Nephron (organoid): ENCODE measurements at regions not wholly inside any gene's neighbourhood (a gene's known extent, or its start where the extent isn't known, plus 50 kb on each side); places are given as distances from the start of the nearest gene placed in this dataset.

Experiments
- H3K27ac Mint-ChIP-seq, 3 experiments: 2 replicates each; pipeline ENCODE4 v1.8.0; 2020; ENCODE audit warnings: mixed read lengths in 3 of 3, mild to moderate bottlenecking in 2 of 3, moderate library complexity in 1 of 3
- H3K27me3 Mint-ChIP-seq: 2 replicates; pipeline ENCODE4 v1.8.0; 2021; ENCODE audit warnings: low read depth, mild to moderate bottlenecking, moderate library complexity, mixed read lengths
- H3K36me3 Mint-ChIP-seq: 2 replicates; pipeline ENCODE4 v1.8.0; 2020; ENCODE audit warnings: low read depth, mixed read lengths
- H3K4me1 Mint-ChIP-seq: 2 replicates; pipeline ENCODE4 v1.8.0; 2020; ENCODE audit warnings: mixed read lengths
- H3K4me3 Mint-ChIP-seq, 3 experiments: 2 replicates each; pipeline ENCODE4 v1.8.0; 2020; ENCODE audit warnings: mild to moderate bottlenecking in 3 of 3, mixed read lengths in 3 of 3, moderate library complexity in 2 of 3
- H3K9me3 Mint-ChIP-seq: 2 replicates; pipeline ENCODE4 v1.8.0; 2020; ENCODE audit warnings: mixed read lengths
- CTCF ChIP-seq, 3 experiments: fragments of 200-600 bp; sonication (generic); IDR thresholded peaks; one replicate each; pipeline ENCODE4 v1.5.0; 2021; ENCODE audit warnings: antibody characterized with exemption in 3 of 3; ENCODE audit not compliant: unreplicated experiment in 3 of 3

- Mint-ChIP-seq H3K27me3 (peaks cover 20% of the 10 kb centered on the region), H3K4me1 (no peaks in the 10 kb centered on the region), H3K36me3 (no peaks in the 10 kb centered on the region), H3K4me3 (no peak overlapping the region), H3K9me3 (no peaks in the 10 kb centered on the region), H3K27ac (no peak overlapping the region)
- no peak for TF ChIP-seq CTCF (IDR thresholded peaks at IDR 0.05; ENCODE audit: unreplicated experiment in 3 of 3)
Measured at GRCh38 chr20:60502881-60503280, 544.7 kb downstream of the CDH26 start.

- no peak for TF ChIP-seq CTCF (IDR thresholded peaks at IDR 0.05; ENCODE audit: unreplicated experiment in 3 of 3)
- no peak overlapping the region for H3K4me3 Mint-ChIP-seq
- H3K27ac Mint-ChIP-seq: no peak overlapping the region
- no peaks in the 10 kb centered on the region for H3K36me3 Mint-ChIP-seq
- H3K9me3 Mint-ChIP-seq: no peaks in the 10 kb centered on the region
- peaks cover 2% of the 10 kb centered on the region for H3K4me1 Mint-ChIP-seq
- H3K27me3 Mint-ChIP-seq: peaks cover 27% of the 10 kb centered on the region
Measured at GRCh38 chr20:60505423-60505822, 547.2 kb downstream of the CDH26 start.

GRCh38 chr20:60506061-60506460 lies 547.8 kb downstream of the CDH26 start:
- TF ChIP-seq CTCF (IDR thresholded peaks at IDR 0.05; ENCODE audit: unreplicated experiment in 3 of 3): no peak
- H3K4me3 Mint-ChIP-seq: no peak overlapping the region
- H3K27me3 Mint-ChIP-seq: peaks cover 20% of the 10 kb centered on the region
- no peaks in the 10 kb centered on the region for H3K9me3 Mint-ChIP-seq
- no peak overlapping the region for H3K27ac Mint-ChIP-seq
- H3K36me3 Mint-ChIP-seq: no peaks in the 10 kb centered on the region
- peaks cover 6% of the 10 kb centered on the region for H3K4me1 Mint-ChIP-seq

- Mint-ChIP-seq H3K9me3 (no peaks in the 10 kb centered on the region), H3K4me3 (no peak overlapping the region), H3K36me3 (no peaks in the 10 kb centered on the region), H3K27me3 (peaks cover 23% of the 10 kb centered on the region), H3K27ac (no peak overlapping the region), H3K4me1 (peaks cover 6% of the 10 kb centered on the region)
- no peak for TF ChIP-seq CTCF (IDR thresholded peaks at IDR 0.05; ENCODE audit: unreplicated experiment in 3 of 3)
Measured at GRCh38 chr20:60507087-60507694, 549.0 kb downstream of the CDH26 start.

- Mint-ChIP-seq H3K4me1 (peaks cover 6% of the 10 kb centered on the region), H3K9me3 (peaks cover 5% of the 10 kb centered on the region), H3K27ac (no peak overlapping the region), H3K27me3 (peaks cover 18% of the 10 kb centered on the region), H3K36me3 (no peaks in the 10 kb centered on the region), H3K4me3 (no peak overlapping the region)
- no peak for TF ChIP-seq CTCF (IDR thresholded peaks at IDR 0.05; ENCODE audit: unreplicated experiment in 3 of 3)
Measured at GRCh38 chr20:60509407-60509806, 551.2 kb downstream of the CDH26 start.

GRCh38 chr20:60510356-60510755 lies 552.1 kb downstream of the CDH26 start:
- peaks cover 6% of the 10 kb centered on the region for H3K4me1 Mint-ChIP-seq
- no peak for TF ChIP-seq CTCF (IDR thresholded peaks at IDR 0.05; ENCODE audit: unreplicated experiment in 3 of 3)
- peaks cover 18% of the 10 kb centered on the region for H3K27me3 Mint-ChIP-seq
- no peak overlapping the region for H3K4me3 Mint-ChIP-seq
- peaks cover 5% of the 10 kb centered on the region for H3K9me3 Mint-ChIP-seq
- no peak overlapping the region for H3K27ac Mint-ChIP-seq
- H3K36me3 Mint-ChIP-seq: no peaks in the 10 kb centered on the region
